ENCODE measurements at regions not wholly inside any gene's neighbourhood (a gene's known extent, or its start where the extent isn't known, plus 50 kb on each side); places are given as distances from the start of the nearest gene placed in this dataset.

DNA sequence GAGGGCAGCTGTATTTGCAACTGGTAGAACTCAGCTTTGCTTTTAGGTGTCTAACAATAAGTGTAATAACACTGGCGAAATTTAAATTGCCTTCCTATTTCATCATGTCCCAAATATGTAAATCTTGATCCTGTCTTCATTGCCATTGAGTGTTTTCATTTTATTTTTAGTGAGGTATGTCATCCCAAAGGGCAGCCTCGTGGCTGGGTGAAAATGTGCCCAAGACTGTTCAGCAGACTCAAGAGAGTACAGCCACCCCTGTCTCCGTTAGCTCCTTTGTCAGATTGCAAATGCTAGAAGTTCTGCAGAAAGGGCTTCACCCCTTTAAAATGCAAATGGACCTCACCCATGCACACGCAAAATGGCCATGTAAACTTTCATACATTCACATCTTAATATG is 278.8 kb downstream of the RND3 start:
- TF ChIP-seq POLR2A (IDR thresholded peaks at IDR 0.05) (no peak), CTCF (IDR thresholded peaks at IDR 0.05) (no peak), POLR2AphosphoS5 (IDR thresholded peaks at IDR 0.05) (no peak), EP300 (IDR thresholded peaks at IDR 0.05; ENCODE audit: low read depth) (no peak)
